Mesendoderm (in vitro differentiated cells): ENCODE measurements at regions not wholly inside any gene's neighbourhood (a gene's known extent, or its start where the extent isn't known, plus 50 kb on each side); places are given as distances from the start of the nearest gene placed in this dataset.

ENCODE experiments used
- DNase-seq: peaks from one replicate; pipeline ENCODE4 v3.0.0; 2013
- H2AK5ac ChIP-seq: 2 replicates; pipeline ENCODE4 v1.6.1; 2013; ENCODE audit warnings: low read length, inconsistent platforms
- H2BK120ac ChIP-seq: 2 replicates; pipeline ENCODE4 v1.6.1; 2013; ENCODE audit warnings: low read depth, mild to moderate bottlenecking, low read length, moderate library complexity, mixed read lengths
- H2BK15ac ChIP-seq: replicated peaks from 2 replicates; pipeline ENCODE4 v1.6.1; 2013; ENCODE audit warnings: low read depth, mild to moderate bottlenecking, moderate library complexity
- H2BK5ac ChIP-seq: 2 replicates; pipeline ENCODE4 v1.6.1; 2013; ENCODE audit warnings: low read length, inconsistent platforms
- H3K18ac ChIP-seq: 2 replicates; pipeline ENCODE4 v1.6.1; 2013; ENCODE audit warnings: mild to moderate bottlenecking, low read length, mixed read lengths
- H3K23ac ChIP-seq: one replicate; pipeline ENCODE4 v1.6.1; 2013; ENCODE audit warnings: low read length
- H3K27ac ChIP-seq: 2 replicates; pipeline ENCODE4 v1.5.1; 2013; ENCODE audit warnings: low read depth, mild to moderate bottlenecking, inconsistent platforms, low read length, moderate library complexity
- H3K27me3 ChIP-seq: 2 replicates; pipeline ENCODE4 v1.6.1; 2013; ENCODE audit warnings: low read length, control low read depth, mild to moderate bottlenecking, inconsistent platforms; ENCODE audit not compliant: insufficient read depth, poor library complexity
- H3K36me3 ChIP-seq: 2 replicates; pipeline ENCODE4 v1.6.1; 2013; ENCODE audit warnings: low read length, inconsistent platforms; ENCODE audit not compliant: control insufficient read depth, insufficient read depth
- H3K4ac ChIP-seq: one replicate; pipeline ENCODE4 v1.6.1; 2013; ENCODE audit warnings: low read depth, mild to moderate bottlenecking, low read length, moderate library complexity
- H3K4me1 ChIP-seq: 2 replicates; pipeline ENCODE4 v1.6.1; 2013; ENCODE audit warnings: low read depth, low read length, inconsistent platforms; ENCODE audit not compliant: control insufficient read depth
- H3K4me2 ChIP-seq: 2 replicates; pipeline ENCODE4 v1.6.1; 2013; ENCODE audit warnings: low read length
- H3K4me3 ChIP-seq: 2 replicates; pipeline ENCODE4 v1.5.1; 2013; ENCODE audit warnings: mild to moderate bottlenecking, low read length
- H3K56ac ChIP-seq: one replicate; pipeline ENCODE4 v1.6.1; 2013; ENCODE audit warnings: low read length
- H3K79me1 ChIP-seq: 2 replicates; pipeline ENCODE4 v1.6.1; 2013; ENCODE audit warnings: low read length, inconsistent platforms
- H3K79me2 ChIP-seq: 2 replicates; pipeline ENCODE4 v1.6.1; 2013; ENCODE audit warnings: mild to moderate bottlenecking, low read length; ENCODE audit not compliant: control insufficient read depth, insufficient read depth
- H3K9ac ChIP-seq: 2 replicates; pipeline ENCODE4 v1.6.1; 2013; ENCODE audit warnings: low read length, inconsistent platforms
- H4K5ac ChIP-seq: one replicate; pipeline ENCODE4 v1.6.1; 2013; ENCODE audit warnings: low read length
- H4K8ac ChIP-seq: one replicate; pipeline ENCODE4 v1.6.1; 2013; ENCODE audit warnings: low read depth, mild to moderate bottlenecking, control low read depth, low read length, moderate library complexity
- WGBS: extraction: QIAGEN DNeasy Blood & Tissue Kit; methylation state at CpG from one replicate; pipeline ENCODE4 v1.1.7; 2013; ENCODE audit warnings: low lambda C conversion rate, missing lambda C conversion rate; ENCODE audit not compliant: insufficient coverage; ENCODE audit errors: extremely low coverage; 5-methylcytosine and 5-hydroxymethylcytosine counted together

GRCh38 chr1:55541296-55541695 is 326.1 kb upstream of the USP24 start:
- H2AK5ac ChIP-seq, result no peak overlapping the region
- H3K9ac ChIP-seq, result no peak overlapping the region
- H3K23ac ChIP-seq, result no peak overlapping the region
- no peak for DNase-seq
- no CpG with 5 or more reads among the region's 1 CpG for WGBS
- H3K4me1 ChIP-seq, result no peaks in the 10 kb centered on the region
- no peak overlapping the region for H3K27ac ChIP-seq
- H3K56ac ChIP-seq, result no peak overlapping the region
- no peak overlapping the region for H2BK120ac ChIP-seq
- H3K79me2 ChIP-seq, result no peaks in the 10 kb centered on the region
- no peak overlapping the region for H4K8ac ChIP-seq
- no peak overlapping the region for H3K18ac ChIP-seq
- no peak overlapping the region for H3K4me3 ChIP-seq
- no peaks in the 10 kb centered on the region for H3K79me1 ChIP-seq
- H3K36me3 ChIP-seq, result no peaks in the 10 kb centered on the region
- no peak overlapping the region for H2BK5ac ChIP-seq
- H3K4me2 ChIP-seq, result no peak overlapping the region
- no peak overlapping the region for H3K4ac ChIP-seq
- H4K5ac ChIP-seq, result no peak overlapping the region
- no peaks in the 10 kb centered on the region for H3K27me3 ChIP-seq
- H2BK15ac ChIP-seq, result no peak overlapping the region

GRCh38 chr1:55539652-55540512 is 324.7 kb upstream of the USP24 start:
- Histone ChIP-seq H2BK5ac (no peak overlapping the region), H2BK120ac (no peak overlapping the region), H3K4ac (no peak overlapping the region), H3K4me3 (no peak overlapping the region), H3K18ac (no peak overlapping the region), H3K27ac (no peak overlapping the region), H3K79me2 (no peaks in the 10 kb centered on the region), H3K9ac (no peak overlapping the region), H3K36me3 (no peaks in the 10 kb centered on the region), H4K8ac (no peak overlapping the region), H3K79me1 (no peaks in the 10 kb centered on the region), H2AK5ac (no peak overlapping the region), H3K4me2 (no peak overlapping the region), H3K4me1 (no peaks in the 10 kb centered on the region), H3K56ac (no peak overlapping the region), H3K23ac (no peak overlapping the region), H3K27me3 (no peaks in the 10 kb centered on the region), H4K5ac (no peak overlapping the region), H2BK15ac (no peak overlapping the region)
- no peak for DNase-seq
- WGBS, result no CpG with 5 or more reads among the region's 5 CpGs

- no peaks in the 10 kb centered on the region for H3K4me1 ChIP-seq
- no peak overlapping the region for H2BK5ac ChIP-seq
- no peak overlapping the region for H3K4me3 ChIP-seq
- no peaks in the 10 kb centered on the region for H3K79me2 ChIP-seq
- H3K27me3 ChIP-seq, result no peaks in the 10 kb centered on the region
- no peak overlapping the region for H3K4ac ChIP-seq
- H2AK5ac ChIP-seq, result no peak overlapping the region
- no peaks in the 10 kb centered on the region for H3K36me3 ChIP-seq
- no peak overlapping the region for H4K8ac ChIP-seq
- H3K56ac ChIP-seq, result no peak overlapping the region
- no peak overlapping the region for H3K4me2 ChIP-seq
- no peak overlapping the region for H4K5ac ChIP-seq
- no peak overlapping the region for H3K18ac ChIP-seq
- H3K23ac ChIP-seq, result no peak overlapping the region
- H2BK120ac ChIP-seq, result no peak overlapping the region
- H2BK15ac ChIP-seq, result no peak overlapping the region
- H3K27ac ChIP-seq, result no peak overlapping the region
- no CpG with 5 or more reads among the region's 2 CpGs for WGBS
- no peak overlapping the region for H3K9ac ChIP-seq
- no peak for DNase-seq
- H3K79me1 ChIP-seq, result no peaks in the 10 kb centered on the region
Observed at GRCh38 chr1:55538428-55538827, 323.3 kb upstream of the USP24 start.

GRCh38 chr1:55536545-55536865 is 321.3 kb upstream of the USP24 start:
- no peak overlapping the region for H3K4me2 ChIP-seq
- H2BK5ac ChIP-seq, result no peak overlapping the region
- no peak overlapping the region for H3K9ac ChIP-seq
- H3K18ac ChIP-seq, result no peak overlapping the region
- no peak overlapping the region for H4K5ac ChIP-seq
- no peak overlapping the region for H4K8ac ChIP-seq
- H3K4me3 ChIP-seq, result no peak overlapping the region
- DNase-seq, result no peak
- no peaks in the 10 kb centered on the region for H3K79me1 ChIP-seq
- no peak overlapping the region for H2BK15ac ChIP-seq
- H3K4ac ChIP-seq, result no peak overlapping the region
- H3K27me3 ChIP-seq, result no peaks in the 10 kb centered on the region
- no peak overlapping the region for H2AK5ac ChIP-seq
- no peaks in the 10 kb centered on the region for H3K4me1 ChIP-seq
- WGBS, result no CpG with 5 or more reads among the region's 2 CpGs
- H3K79me2 ChIP-seq, result no peaks in the 10 kb centered on the region
- no peaks in the 10 kb centered on the region for H3K36me3 ChIP-seq
- H3K23ac ChIP-seq, result no peak overlapping the region
- no peak overlapping the region for H2BK120ac ChIP-seq
- no peak overlapping the region for H3K56ac ChIP-seq
- no peak overlapping the region for H3K27ac ChIP-seq

GRCh38 chr1:55535724-55536544 is 320.8 kb upstream of the USP24 start:
- H2BK120ac ChIP-seq, result no peak overlapping the region
- no peaks in the 10 kb centered on the region for H3K36me3 ChIP-seq
- no peak overlapping the region for H4K8ac ChIP-seq
- H3K4me1 ChIP-seq, result no peaks in the 10 kb centered on the region
- no peak overlapping the region for H2BK5ac ChIP-seq
- H3K4me3 ChIP-seq, result no peak overlapping the region
- H3K79me2 ChIP-seq, result no peaks in the 10 kb centered on the region
- no peak overlapping the region for H3K27ac ChIP-seq
- no peak overlapping the region for H3K4ac ChIP-seq
- H3K56ac ChIP-seq, result no peak overlapping the region
- no peak overlapping the region for H3K23ac ChIP-seq
- no CpG with 5 or more reads among the region's 4 CpGs for WGBS
- H2BK15ac ChIP-seq, result no peak overlapping the region
- H3K27me3 ChIP-seq, result no peaks in the 10 kb centered on the region
- no peak overlapping the region for H2AK5ac ChIP-seq
- no peak overlapping the region for H3K9ac ChIP-seq
- H4K5ac ChIP-seq, result no peak overlapping the region
- no peaks in the 10 kb centered on the region for H3K79me1 ChIP-seq
- DNase-seq, result no peak
- no peak overlapping the region for H3K4me2 ChIP-seq
- no peak overlapping the region for H3K18ac ChIP-seq
